ENCODE measurements at regions not wholly inside any gene's neighbourhood (a gene's known extent, or its start where the extent isn't known, plus 50 kb on each side); places are given as distances from the start of the nearest gene placed in this dataset.

DNA sequence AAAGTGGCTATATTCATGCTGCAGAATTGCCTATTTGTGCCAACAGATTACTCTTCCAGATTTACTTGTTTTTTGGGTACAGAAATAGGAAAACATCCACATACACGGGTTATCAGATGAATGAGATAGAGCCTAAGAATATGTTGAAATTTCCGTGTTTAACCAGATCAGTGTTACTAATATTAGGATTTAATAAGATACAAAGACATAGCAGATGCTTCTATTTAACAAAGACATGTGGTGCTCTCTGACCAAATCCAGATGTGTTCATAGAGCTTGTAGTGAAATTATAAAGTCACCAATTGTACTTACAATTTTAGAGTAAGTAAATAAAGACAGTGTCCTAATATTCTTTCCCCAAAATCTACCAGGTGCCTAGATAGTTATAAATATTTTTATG lies 208.0 kb downstream of the CASP12 start:
- DNase-seq (ENCODE audit: extremely low read depth in 1 of 4, low spot score in 3 of 4) (no peak), ATAC-seq (no peak), FAIRE-seq (no peak)
- Histone ChIP-seq H3K9me1 (ENCODE audit: control insufficient read depth, insufficient read depth, low read length) (no peaks in the 10 kb centered on the region), H3K79me2 (ENCODE audit: control insufficient read depth, insufficient read depth, low read length) (no peaks in the 10 kb centered on the region), H3K9me3 (replicated peaks; ENCODE audit: control insufficient read depth, insufficient read depth, low read depth, low read length) (no peaks in the 10 kb centered on the region), H2AFZ (ENCODE audit: low read depth, low read length) (no peak overlapping the region), H3K9ac (ENCODE audit: insufficient read depth in 1 of 2, low read depth in 2 of 2, low read length in 2 of 2) (no peak overlapping the region), H3K4me1 (replicated peaks in 1 of 2; ENCODE audit: control insufficient read depth in 2 of 2, insufficient read depth in 2 of 2, low read length in 2 of 2) (no peaks in the 10 kb centered on the region), H3K27me3 (ENCODE audit: control insufficient read depth in 2 of 2, insufficient read depth in 2 of 2, low read length in 2 of 2) (no peaks in the 10 kb centered on the region), H3K36me3 (ENCODE audit: control insufficient read depth, insufficient read depth, low read length) (no peaks in the 10 kb centered on the region), H4K20me1 (replicated peaks; ENCODE audit: control insufficient read depth, insufficient read depth, low read length) (no peaks in the 10 kb centered on the region), H3K27ac (ENCODE audit: extremely low read depth, low read depth, low read length) (no peak overlapping the region), H3K4me3 (no peak overlapping the region), H3K4me2 (ENCODE audit: insufficient read depth, low read length) (no peak overlapping the region)
- BruUV-seq (replicated peaks) = no TSS peak
- no peak for TF ChIP-seq COPS2 (conservative IDR thresholded peaks at IDR 0.05)
- TF ChIP-seq, protein P1, sequence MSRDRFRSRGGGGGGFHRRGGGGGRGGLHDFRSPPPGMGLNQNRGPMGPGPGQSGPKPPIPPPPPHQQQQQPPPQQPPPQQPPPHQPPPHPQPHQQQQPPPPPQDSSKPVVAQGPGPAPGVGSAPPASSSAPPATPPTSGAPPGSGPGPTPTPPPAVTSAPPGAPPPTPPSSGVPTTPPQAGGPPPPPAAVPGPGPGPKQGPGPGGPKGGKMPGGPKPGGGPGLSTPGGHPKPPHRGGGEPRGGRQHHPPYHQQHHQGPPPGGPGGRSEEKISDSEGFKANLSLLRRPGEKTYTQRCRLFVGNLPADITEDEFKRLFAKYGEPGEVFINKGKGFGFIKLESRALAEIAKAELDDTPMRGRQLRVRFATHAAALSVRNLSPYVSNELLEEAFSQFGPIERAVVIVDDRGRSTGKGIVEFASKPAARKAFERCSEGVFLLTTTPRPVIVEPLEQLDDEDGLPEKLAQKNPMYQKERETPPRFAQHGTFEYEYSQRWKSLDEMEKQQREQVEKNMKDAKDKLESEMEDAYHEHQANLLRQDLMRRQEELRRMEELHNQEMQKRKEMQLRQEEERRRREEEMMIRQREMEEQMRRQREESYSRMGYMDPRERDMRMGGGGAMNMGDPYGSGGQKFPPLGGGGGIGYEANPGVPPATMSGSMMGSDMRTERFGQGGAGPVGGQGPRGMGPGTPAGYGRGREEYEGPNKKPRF (IDR thresholded peaks at IDR 0.05; ENCODE audit: low read depth, low read length) = no peak
- TF ChIP-seq NFXL1 (CRISPR knock-in tag; IDR thresholded peaks at IDR 0.05) = no peak
- TF ChIP-seq MEF2A (IDR thresholded peaks at IDR 0.05; ENCODE audit: control insufficient read depth, low read depth, low read length) = no peak
- no peak for TF ChIP-seq POLR3A (IDR thresholded peaks at IDR 0.05; ENCODE audit: borderline replicate concordance, extremely low read depth, insufficient read depth, insufficient read length)
- TF ChIP-seq, protein P2, sequence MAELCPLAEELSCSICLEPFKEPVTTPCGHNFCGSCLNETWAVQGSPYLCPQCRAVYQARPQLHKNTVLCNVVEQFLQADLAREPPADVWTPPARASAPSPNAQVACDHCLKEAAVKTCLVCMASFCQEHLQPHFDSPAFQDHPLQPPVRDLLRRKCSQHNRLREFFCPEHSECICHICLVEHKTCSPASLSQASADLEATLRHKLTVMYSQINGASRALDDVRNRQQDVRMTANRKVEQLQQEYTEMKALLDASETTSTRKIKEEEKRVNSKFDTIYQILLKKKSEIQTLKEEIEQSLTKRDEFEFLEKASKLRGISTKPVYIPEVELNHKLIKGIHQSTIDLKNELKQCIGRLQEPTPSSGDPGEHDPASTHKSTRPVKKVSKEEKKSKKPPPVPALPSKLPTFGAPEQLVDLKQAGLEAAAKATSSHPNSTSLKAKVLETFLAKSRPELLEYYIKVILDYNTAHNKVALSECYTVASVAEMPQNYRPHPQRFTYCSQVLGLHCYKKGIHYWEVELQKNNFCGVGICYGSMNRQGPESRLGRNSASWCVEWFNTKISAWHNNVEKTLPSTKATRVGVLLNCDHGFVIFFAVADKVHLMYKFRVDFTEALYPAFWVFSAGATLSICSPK (IDR thresholded peaks at IDR 0.05; ENCODE audit: borderline replicate concordance) = no peak
- no peak for TF ChIP-seq HINFP (tag; conservative IDR thresholded peaks at IDR 0.05; ENCODE audit: low read depth)
- TF ChIP-seq, protein P3, sequence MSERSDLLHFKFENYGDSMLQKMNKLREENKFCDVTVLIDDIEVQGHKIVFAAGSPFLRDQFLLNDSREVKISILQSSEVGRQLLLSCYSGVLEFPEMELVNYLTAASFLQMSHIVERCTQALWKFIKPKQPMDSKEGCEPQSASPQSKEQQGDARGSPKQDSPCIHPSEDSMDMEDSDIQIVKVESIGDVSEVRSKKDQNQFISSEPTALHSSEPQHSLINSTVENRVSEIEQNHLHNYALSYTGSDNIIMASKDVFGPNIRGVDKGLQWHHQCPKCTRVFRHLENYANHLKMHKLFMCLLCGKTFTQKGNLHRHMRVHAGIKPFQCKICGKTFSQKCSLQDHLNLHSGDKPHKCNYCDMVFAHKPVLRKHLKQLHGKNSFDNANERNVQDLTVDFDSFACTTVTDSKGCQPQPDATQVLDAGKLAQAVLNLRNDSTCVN (CRISPR knock-in tag; IDR thresholded peaks at IDR 0.05) = no peak
- TF ChIP-seq NFATC3 (IDR thresholded peaks at IDR 0.05) = no peak
- TF ChIP-seq, protein P4, sequence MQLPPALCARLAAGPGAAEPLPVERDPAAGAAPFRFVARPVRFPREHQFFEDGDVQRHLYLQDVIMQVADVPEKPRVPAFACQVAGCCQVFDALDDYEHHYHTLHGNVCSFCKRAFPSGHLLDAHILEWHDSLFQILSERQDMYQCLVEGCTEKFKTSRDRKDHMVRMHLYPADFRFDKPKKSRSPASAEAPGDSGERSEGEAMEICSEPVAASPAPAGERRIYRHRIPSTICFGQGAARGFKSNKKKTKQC (CRISPR knock-in tag; IDR thresholded peaks at IDR 0.05) = no peak
- no peak for TF ChIP-seq HEY1 (CRISPR knock-in tag; IDR thresholded peaks at IDR 0.05; ENCODE audit: borderline replicate concordance)
- no peak for TF ChIP-seq ZNF586 (CRISPR knock-in tag; conservative IDR thresholded peaks at IDR 0.05)
- in situ Hi-C loops (cut with MboI) (no loop called here), intact Hi-C loops (cut with micrococcal nuclease) (no loop called here)
- ChIA-PET POLR2A (no interaction called here), CTCF (ENCODE audit: low intra/inter-chr PET ratio) (no interaction called here)
- WGBS (ENCODE audit: insufficient coverage, low coverage, missing lambda C conversion rate) = 0% methylated on average over 2 of the region's 2 CpGs

All from K562 (cell line).